Smooth muscle cell (in vitro differentiated cells): ENCODE measurements at regions not wholly inside any gene's neighbourhood (a gene's known extent, or its start where the extent isn't known, plus 50 kb on each side); places are given as distances from the start of the nearest gene placed in this dataset.

ENCODE experiments used
- DNase-seq: peaks from one replicate; lab custom pipeline; 2025; ENCODE audit not compliant: unreplicated experiment; lab: John Stamatoyannopoulos, UW
- H2AFZ ChIP-seq: fragments of 200-600 bp; sonication (generic); 2 replicates; pipeline ENCODE4 v1.6.0; 2016; ENCODE audit warnings: antibody characterized with exemption, low read depth, mild to moderate bottlenecking
- H3F3A ChIP-seq: fragments of 200-600 bp; sonication (generic); 2 replicates; pipeline ENCODE4 v1.6.0; 2017; ENCODE audit warnings: antibody characterized with exemption, low read depth
- H3K27ac ChIP-seq: fragments of 200-600 bp; sonication (generic); 2 replicates; pipeline ENCODE4 v1.5.1; 2016; ENCODE audit warnings: low read depth, mild to moderate bottlenecking
- H3K27me3 ChIP-seq: fragments of 200-600 bp; sonication (generic); 2 replicates; pipeline ENCODE4 v1.6.1; 2016; ENCODE audit warnings: low read depth, mild to moderate bottlenecking
- H3K36me3 ChIP-seq: fragments of 200-600 bp; sonication (generic); 2 replicates; pipeline ENCODE4 v1.5.1; 2016; ENCODE audit warnings: low read depth
- H3K4me1 ChIP-seq: fragments of 200-600 bp; sonication (generic); 2 replicates; pipeline ENCODE4 v1.5.1; 2016; ENCODE audit warnings: low read depth
- H3K4me2 ChIP-seq: fragments of 200-600 bp; sonication (generic); 2 replicates; pipeline ENCODE4 v1.6.0; 2016; ENCODE audit warnings: mild to moderate bottlenecking
- H3K4me3 ChIP-seq: fragments of 200-600 bp; sonication (generic); 2 replicates; pipeline ENCODE4 v1.5.1; 2016; ENCODE audit warnings: mild to moderate bottlenecking
- H3K79me2 ChIP-seq: fragments of 200-600 bp; sonication (generic); 2 replicates; pipeline ENCODE4 v1.6.0; 2016; ENCODE audit warnings: low read depth, mild to moderate bottlenecking
- H3K9ac ChIP-seq: fragments of 200-600 bp; sonication (generic); 2 replicates; pipeline ENCODE4 v1.6.0; 2016; ENCODE audit warnings: low read depth
- H3K9me3 ChIP-seq: fragments of 200-600 bp; sonication (generic); replicated peaks from 2 replicates; pipeline ENCODE4 v1.5.1; 2016; ENCODE audit warnings: low read depth
- H4K20me1 ChIP-seq: fragments of 200-600 bp; sonication (generic); 2 replicates; pipeline ENCODE4 v1.6.0; 2016; ENCODE audit warnings: low read depth
- CTCF ChIP-seq: fragments of 200-600 bp; sonication (generic); IDR thresholded peaks from 2 replicates; pipeline ENCODE4 v1.5.1; 2017; ENCODE audit warnings: borderline replicate concordance, mild to moderate bottlenecking, antibody characterized with exemption; ENCODE audit not compliant: insufficient read depth, poor library complexity, severe bottlenecking
- WGBS: methylation state at CpG from one replicate; pipeline ENCODE4 v1.1.7; 2016; ENCODE audit warnings: low lambda C conversion rate; 5-methylcytosine and 5-hydroxymethylcytosine counted together

GRCh38 chr2:239466061-239466754 is 65.4 kb upstream of the HDAC4 start:
- Histone ChIP-seq H2AFZ (no peak overlapping the region), H3K4me3 (no peak overlapping the region), H3K27ac (no peak overlapping the region), H3K36me3 (no peaks in the 10 kb centered on the region), H4K20me1 (no peaks in the 10 kb centered on the region), H3K79me2 (no peaks in the 10 kb centered on the region), H3K9ac (no peak overlapping the region), H3K9me3 (no peaks in the 10 kb centered on the region), H3K27me3 (no peaks in the 10 kb centered on the region), H3F3A (no peaks in the 10 kb centered on the region), H3K4me1 (no peaks in the 10 kb centered on the region), H3K4me2 (no peak overlapping the region)
- no peak for TF ChIP-seq CTCF
- WGBS: 75% methylated on average over 10 of the region's 10 CpGs
- no peak for DNase-seq

GRCh38 chr2:239465017-239466001 is 64.5 kb upstream of the HDAC4 start:
- 83% methylated on average over 30 of the region's 31 CpGs for WGBS
- no peak overlapping the region for H2AFZ ChIP-seq
- no peak overlapping the region for H3K27ac ChIP-seq
- H3K4me2 ChIP-seq: no peak overlapping the region
- no peaks in the 10 kb centered on the region for H3K9me3 ChIP-seq
- no peaks in the 10 kb centered on the region for H3K36me3 ChIP-seq
- H3K9ac ChIP-seq: no peak overlapping the region
- H4K20me1 ChIP-seq: no peaks in the 10 kb centered on the region
- no peak for TF ChIP-seq CTCF
- no peaks in the 10 kb centered on the region for H3K27me3 ChIP-seq
- H3K4me1 ChIP-seq: no peaks in the 10 kb centered on the region
- no peaks in the 10 kb centered on the region for H3F3A ChIP-seq
- H3K4me3 ChIP-seq: no peak overlapping the region
- no peak for DNase-seq
- no peaks in the 10 kb centered on the region for H3K79me2 ChIP-seq

GRCh38 chr2:239464166-239465016 is 63.6 kb upstream of the HDAC4 start:
- no peak overlapping the region for H3K9ac ChIP-seq

More at GRCh38 chr2:239464166-239465016, 63.6 kb upstream of the HDAC4 start:
- Histone ChIP-seq H3K27ac (no peak overlapping the region), H2AFZ (no peak overlapping the region), H3K4me3 (no peak overlapping the region), H3K27me3 (no peaks in the 10 kb centered on the region), H3K4me1 (no peaks in the 10 kb centered on the region), H3K36me3 (no peaks in the 10 kb centered on the region), H3K79me2 (no peaks in the 10 kb centered on the region), H3F3A (no peaks in the 10 kb centered on the region), H4K20me1 (no peaks in the 10 kb centered on the region), H3K4me2 (no peak overlapping the region), H3K9me3 (no peaks in the 10 kb centered on the region)
- WGBS: 93% methylated on average over 21 of the region's 21 CpGs
- TF ChIP-seq CTCF: no peak
- no peak for DNase-seq
